ENCODE measurements at regions not wholly inside any gene's neighbourhood (a gene's known extent, or its start where the extent isn't known, plus 50 kb on each side); places are given as distances from the start of the nearest gene placed in this dataset.

GRCh38 chr13:104132849-104133248 is 1066.6 kb upstream of the SLC10A2 start:
- no peak for TF ChIP-seq CTCF (IDR thresholded peaks at IDR 0.05; ENCODE audit: low read length)
- TF ChIP-seq EZH2 (IDR thresholded peaks at IDR 0.05; ENCODE audit: borderline replicate concordance, low read length) = no peak
